ENCODE measurements at regions not wholly inside any gene's neighbourhood (a gene's known extent, or its start where the extent isn't known, plus 50 kb on each side); places are given as distances from the start of the nearest gene placed in this dataset.

DNA sequence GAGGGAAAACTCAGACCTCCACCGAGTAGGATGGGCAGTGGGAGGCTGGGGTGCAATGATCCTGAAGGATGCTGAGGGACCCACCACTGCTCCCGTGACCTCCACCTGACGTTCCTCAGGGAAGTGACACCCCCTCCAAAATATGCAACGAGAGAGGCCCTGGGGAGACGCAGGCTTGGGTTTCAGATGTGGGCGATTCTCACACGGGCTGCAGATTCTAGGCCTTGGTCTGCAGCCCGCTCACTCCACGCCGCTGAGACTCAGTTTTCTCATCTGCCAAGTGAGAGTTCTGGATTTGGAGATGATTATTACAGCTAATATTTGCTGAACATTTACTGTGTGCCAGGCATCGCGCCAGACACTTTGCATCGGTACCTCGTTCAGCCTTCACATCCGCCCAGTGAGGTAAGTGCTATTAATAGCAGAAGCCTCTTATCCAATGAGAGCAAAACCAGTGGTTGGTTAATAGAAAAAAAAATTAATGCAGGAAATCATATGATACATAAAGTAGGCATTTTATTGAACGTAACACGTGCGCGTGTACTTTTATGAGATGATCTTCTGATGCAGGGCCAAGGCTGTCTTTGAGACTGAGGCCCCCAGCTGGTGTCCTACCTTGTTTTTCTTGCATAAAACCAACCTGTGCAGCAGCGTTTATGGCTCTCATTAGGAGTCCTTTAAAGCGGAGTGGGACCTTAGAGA is 102.0 kb upstream of the RUNX3 start:
- H3K23ac ChIP-seq (ENCODE audit: insufficient read length, low read depth, low read length) = no peak overlapping the region

More for the DNA sequence above, 102.0 kb upstream of the RUNX3 start:
- Histone ChIP-seq H4K20me1 (ENCODE audit: control insufficient read depth, insufficient read depth, insufficient read length) (no peaks in the 10 kb centered on the region), H3K79me1 (ENCODE audit: insufficient read depth, low read depth, low read length, poor library complexity, severe bottlenecking) (no peaks in the 10 kb centered on the region), H3K27me3 (ENCODE audit: insufficient read depth, low read length) (no peaks in the 10 kb centered on the region), H2BK120ac (ENCODE audit: low read depth, low read length, poor library complexity, severe bottlenecking) (no peak overlapping the region), H4K8ac (replicated peaks; ENCODE audit: insufficient read length, low read depth, low read length) (no peak overlapping the region), H4K5ac (ENCODE audit: insufficient read length, low read depth, low read length) (no peak overlapping the region), H3K9me3 (ENCODE audit: control insufficient read depth, low read depth, low read length) (no peaks in the 10 kb centered on the region), H3K79me2 (ENCODE audit: insufficient read depth, low read length) (no peaks in the 10 kb centered on the region), H3K14ac (ENCODE audit: insufficient read depth, low read length) (no peak overlapping the region), H3K9ac (ENCODE audit: extremely low read depth, insufficient read length, low read length) (no peak overlapping the region), H2AFZ (ENCODE audit: low read length) (no peak overlapping the region), H2AK5ac (ENCODE audit: insufficient read length, low read length) (no peak overlapping the region), H3K4ac (ENCODE audit: low read depth, low read length) (no peak overlapping the region), H3T11ph (ENCODE audit: low read length) (no peak overlapping the region), H3K18ac (ENCODE audit: insufficient read length, low read depth, low read length) (no peak overlapping the region), H3K4me2 (ENCODE audit: insufficient read depth, insufficient read length, low read length) (no peak overlapping the region), H2BK12ac (ENCODE audit: insufficient read length, low read depth, low read length) (no peak overlapping the region), H3K27ac (ENCODE audit: insufficient read length, low read depth, low read length) (no peak overlapping the region), H2BK15ac (ENCODE audit: low read depth, low read length) (no peak overlapping the region), H3K23me2 (ENCODE audit: insufficient read length, low read depth, low read length, poor library complexity, severe bottlenecking) (no peaks in the 10 kb centered on the region), H3K56ac (ENCODE audit: insufficient read length, low read depth, low read length) (no peak overlapping the region), H2BK20ac (ENCODE audit: low read depth, low read length, poor library complexity, severe bottlenecking) (no peak overlapping the region), H3K4me1 (ENCODE audit: insufficient read depth, low read length) (no peaks in the 10 kb centered on the region), H4K91ac (ENCODE audit: insufficient read length, low read depth, low read length) (no peak overlapping the region), H2BK5ac (ENCODE audit: insufficient read length, low read length) (no peak overlapping the region)
- no CpG with 5 or more reads among the region's 21 CpGs for WGBS (ENCODE audit: extremely low coverage, insufficient read length, low lambda C conversion rate)
- Mint-ChIP-seq H3K4me3 (no peak overlapping the region), H3K4me1 (peaks cover 7 to 9% of the 10 kb centered on the region in 2 experiments), H3K9me3 (peaks cover 0 to 3% of the 10 kb centered on the region in 2 experiments; a peak in 1 of 5 replicates), H3K36me3 (ENCODE audit: insufficient read depth in 1 of 3, low read depth in 3 of 3) (no peaks in the 10 kb centered on the region), H3K27me3 (ENCODE audit: low read depth) (peaks cover 5% of the 10 kb centered on the region), H3K27ac (no peak overlapping the region)
- TF ChIP-seq, protein P1, sequence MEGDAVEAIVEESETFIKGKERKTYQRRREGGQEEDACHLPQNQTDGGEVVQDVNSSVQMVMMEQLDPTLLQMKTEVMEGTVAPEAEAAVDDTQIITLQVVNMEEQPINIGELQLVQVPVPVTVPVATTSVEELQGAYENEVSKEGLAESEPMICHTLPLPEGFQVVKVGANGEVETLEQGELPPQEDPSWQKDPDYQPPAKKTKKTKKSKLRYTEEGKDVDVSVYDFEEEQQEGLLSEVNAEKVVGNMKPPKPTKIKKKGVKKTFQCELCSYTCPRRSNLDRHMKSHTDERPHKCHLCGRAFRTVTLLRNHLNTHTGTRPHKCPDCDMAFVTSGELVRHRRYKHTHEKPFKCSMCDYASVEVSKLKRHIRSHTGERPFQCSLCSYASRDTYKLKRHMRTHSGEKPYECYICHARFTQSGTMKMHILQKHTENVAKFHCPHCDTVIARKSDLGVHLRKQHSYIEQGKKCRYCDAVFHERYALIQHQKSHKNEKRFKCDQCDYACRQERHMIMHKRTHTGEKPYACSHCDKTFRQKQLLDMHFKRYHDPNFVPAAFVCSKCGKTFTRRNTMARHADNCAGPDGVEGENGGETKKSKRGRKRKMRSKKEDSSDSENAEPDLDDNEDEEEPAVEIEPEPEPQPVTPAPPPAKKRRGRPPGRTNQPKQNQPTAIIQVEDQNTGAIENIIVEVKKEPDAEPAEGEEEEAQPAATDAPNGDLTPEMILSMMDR (conservative IDR thresholded peaks at IDR 0.05) = no peak
- no peak for DNase-seq

Data from H9 (cell line).